GM12864 (cell line): ENCODE measurements at regions not wholly inside any gene's neighbourhood (a gene's known extent, or its start where the extent isn't known, plus 50 kb on each side); places are given as distances from the start of the nearest gene placed in this dataset.
"Not testable (repeated sequence)": the region's sequence is repeated elsewhere in the genome, so short reads cannot be mapped to it uniquely, and the experiment has no call there.

Source experiments
- DNase-seq: peaks from one replicate; pipeline ENCODE4 v3.0.0-alpha.2; 2011; ENCODE audit warnings: low read depth
- H3K4me3 ChIP-seq: 2 replicates; pipeline ENCODE4 v1.5.1; 2011; ENCODE audit warnings: mild to moderate bottlenecking, low read depth, low read length, control low read depth
- CTCF ChIP-seq: IDR thresholded peaks from 2 replicates; pipeline ENCODE4 v1.5.1; 2011; ENCODE audit warnings: low read depth, mild to moderate bottlenecking, moderate library complexity, low read length, control low read depth, inconsistent platforms; ENCODE audit errors: missing control alignments

GRCh38 chr10:81722399-81722798, 152.6 kb upstream of the NRG3 start:
- no peak overlapping the region for H3K4me3 ChIP-seq
- TF ChIP-seq CTCF: no peak
- no peak for DNase-seq

- DNase-seq: no peak
- no peak for TF ChIP-seq CTCF
- no peak overlapping the region for H3K4me3 ChIP-seq
Measured at GRCh38 chr10:81724431-81724830, 150.6 kb upstream of the NRG3 start.

- TF ChIP-seq CTCF: no peak
- H3K4me3 ChIP-seq: no peak overlapping the region
- DNase-seq: no peak
Measured at GRCh38 chr10:81725851-81726250, 149.1 kb upstream of the NRG3 start.

- TF ChIP-seq CTCF: no peak
- no peak for DNase-seq
- no peak overlapping the region for H3K4me3 ChIP-seq
Measured at GRCh38 chr10:81728692-81729091, 146.3 kb upstream of the NRG3 start.

GRCh38 chr10:81730891-81731290, 144.1 kb upstream of the NRG3 start:
- no peak overlapping the region for H3K4me3 ChIP-seq
- DNase-seq: no peak
- TF ChIP-seq CTCF: no peak

- DNase-seq: no peak
- H3K4me3 ChIP-seq: no peak overlapping the region
- no peak for TF ChIP-seq CTCF
Measured at GRCh38 chr10:81733542-81733941, 141.5 kb upstream of the NRG3 start.

GRCh38 chr10:81735167-81735566, 139.8 kb upstream of the NRG3 start:
- not testable (repeated sequence) for H3K4me3 ChIP-seq, DNase-seq

GRCh38 chr10:81759111-81759510, 115.9 kb upstream of the NRG3 start:
- H3K4me3 ChIP-seq: no peak overlapping the region
- TF ChIP-seq CTCF: no peak
- DNase-seq: no peak
